IMR-90 (cell line): ENCODE measurements at regions not wholly inside any gene's neighbourhood (a gene's known extent, or its start where the extent isn't known, plus 50 kb on each side); places are given as distances from the start of the nearest gene placed in this dataset.
"Not testable (repeated sequence)": the region's sequence is repeated elsewhere in the genome, so short reads cannot be mapped to it uniquely, and the experiment has no call there.

Source experiments
- ATAC-seq: fragments of 200-7000 bp; cut with Tn5 transposase; 2 replicates; pipeline ENCODE4 v1.9.1; 2020; ENCODE audit warnings: low read depth, mild to moderate bottlenecking, moderate library complexity
- BruUV-seq: library from RNA; stranded (reverse); fragments of 400-500 nt; replicated peaks from 2 replicates; lab custom pipeline; 2021; lab: Mats Ljungman, UMichigan
- CTCF ChIA-PET: fragments of 300-600 bp; formaldehyde crosslinking; extraction: SDS; loops from one replicate; lab custom pipeline; 2021; ENCODE audit warnings: antibody characterized with exemption; lab: Yijun Ruan, JAX
- POLR2A ChIA-PET: fragments of 300-600 bp; sonication (Branson Sonifier 250); formaldehyde crosslinking; loops from one replicate; lab custom pipeline; 2022; ENCODE audit warnings: antibody characterized with exemption; ENCODE audit not compliant: unreplicated experiment; lab: Charles Lee
- DNase-seq: peaks from one replicate; pipeline ENCODE4 v3.0.0; 2013
- H2AFZ ChIP-seq: replicated peaks from 2 replicates; pipeline ENCODE3; 2013; ENCODE audit warnings: low read length, mild to moderate bottlenecking; ENCODE audit not compliant: poor library complexity
- H2AK5ac ChIP-seq: 2 replicates; pipeline ENCODE4 v1.6.1; 2013; ENCODE audit warnings: low read depth, low read length, inconsistent platforms
- H2AK9ac ChIP-seq: replicated peaks from 2 replicates; pipeline ENCODE3; 2013; ENCODE audit warnings: mild to moderate bottlenecking, low read depth, low read length, moderate library complexity; ENCODE audit not compliant: poor library complexity
- H2BK120ac ChIP-seq: 2 replicates; pipeline ENCODE4 v1.6.1; 2013; ENCODE audit warnings: low read depth, low read length, inconsistent platforms
- H2BK15ac ChIP-seq: 3 replicates; pipeline ENCODE4 v1.6.1; 2013; ENCODE audit warnings: low read depth, low read length, inconsistent platforms
- H2BK20ac ChIP-seq: 2 replicates; pipeline ENCODE4 v1.6.1; 2013; ENCODE audit warnings: low read depth, mild to moderate bottlenecking, inconsistent platforms, low read length, moderate library complexity
- H2BK5ac ChIP-seq: 2 replicates; pipeline ENCODE4 v1.6.1; 2013; ENCODE audit warnings: mild to moderate bottlenecking, low read depth, low read length, inconsistent platforms; ENCODE audit not compliant: poor library complexity, severe bottlenecking
- H3K14ac ChIP-seq: replicated peaks from 2 replicates; pipeline ENCODE4 v1.6.1; 2013; ENCODE audit warnings: low read depth, low read length, inconsistent platforms
- H3K18ac ChIP-seq: 2 replicates; pipeline ENCODE4 v1.6.1; 2013; ENCODE audit warnings: low read depth, low read length, control low read depth
- H3K23ac ChIP-seq: 2 replicates; pipeline ENCODE4 v1.6.1; 2013; ENCODE audit warnings: low read depth, low read length, inconsistent platforms
- H3K27ac ChIP-seq: 2 replicates; pipeline ENCODE4 v1.5.1; 2013; ENCODE audit warnings: mild to moderate bottlenecking, control low read depth, low read length; ENCODE audit not compliant: insufficient read depth
- H3K27me3 ChIP-seq: 2 replicates; pipeline ENCODE4 v1.6.1; 2013; ENCODE audit warnings: low read length; ENCODE audit not compliant: control insufficient read depth, insufficient read depth
- H3K36me3 ChIP-seq: 2 replicates; pipeline ENCODE4 v1.6.1; 2013; ENCODE audit warnings: low read length, mixed read lengths; ENCODE audit not compliant: control insufficient read depth, insufficient read depth
- H3K4ac ChIP-seq: 2 replicates; pipeline ENCODE4 v1.6.1; 2013; ENCODE audit warnings: low read depth, low read length, inconsistent platforms
- H3K4me1 ChIP-seq: 2 replicates; pipeline ENCODE4 v1.6.1; 2013; ENCODE audit warnings: low read length, mixed read lengths; ENCODE audit not compliant: control insufficient read depth, insufficient read depth
- H3K4me2 ChIP-seq: 2 replicates; pipeline ENCODE4 v1.6.1; 2013; ENCODE audit warnings: low read depth, mild to moderate bottlenecking, control low read depth, low read length, moderate library complexity
- H3K4me3 ChIP-seq: 2 replicates; pipeline ENCODE4 v1.5.1; 2013; ENCODE audit warnings: low read depth, mild to moderate bottlenecking, control low read depth, low read length, moderate library complexity; ENCODE audit not compliant: insufficient read depth
- H3K56ac ChIP-seq: 2 replicates; pipeline ENCODE4 v1.6.1; 2013; ENCODE audit warnings: low read length, inconsistent platforms; ENCODE audit not compliant: insufficient read depth; ENCODE audit errors: extremely low read depth
- H3K79me1 ChIP-seq, 2 experiments: 2 replicates each; pipeline ENCODE4 v1.6.1; 2013; ENCODE audit warnings: low read length in 2 of 2, inconsistent platforms in 1 of 2, low read depth in 1 of 2
- H3K9ac ChIP-seq: 2 replicates; pipeline ENCODE4 v1.6.1; 2013; ENCODE audit warnings: low read depth, low read length, control low read depth
- H3K9me1 ChIP-seq: 2 replicates; pipeline ENCODE4 v1.6.1; 2013; ENCODE audit warnings: low read length, inconsistent platforms; ENCODE audit not compliant: insufficient read depth
- H3K9me3 ChIP-seq: 2 replicates; pipeline ENCODE4 v1.6.1; 2013; ENCODE audit warnings: low read length; ENCODE audit not compliant: control insufficient read depth, insufficient read depth
- H4K20me1 ChIP-seq: 2 replicates; pipeline ENCODE4 v1.6.1; 2013; ENCODE audit warnings: low read length, inconsistent platforms; ENCODE audit not compliant: insufficient read depth
- H4K5ac ChIP-seq: 2 replicates; pipeline ENCODE4 v1.6.1; 2013; ENCODE audit warnings: mild to moderate bottlenecking, low read depth, low read length, control low read depth
- H4K8ac ChIP-seq, 2 experiments: 2 replicates each; pipeline ENCODE4 v1.6.1; 2013; ENCODE audit warnings: low read depth in 2 of 2, low read length in 2 of 2, control low read depth in 1 of 2, inconsistent platforms in 1 of 2
- H4K91ac ChIP-seq: 2 replicates; pipeline ENCODE4 v1.6.1; 2013; ENCODE audit warnings: low read depth, low read length, inconsistent platforms; ENCODE audit not compliant: insufficient read depth
- WGBS, 2 experiments: methylation state at CpG; one replicate each; pipeline versions ENCODE4 v1.1.5 to v1.1.7; 2013; ENCODE audit warnings: missing lambda C conversion rate in 2 of 2; ENCODE audit not compliant: insufficient read length in 1 of 2; ENCODE audit errors: extremely low coverage in 2 of 2; 5-methylcytosine and 5-hydroxymethylcytosine counted together
- dilution Hi-C: fragments of 300-500 bp; cut with HindIII; formaldehyde crosslinking; loops from one replicate; pipeline ENCODE4 v1.14.3; 2018; ENCODE audit warnings: low sequenced_read_pairs; ENCODE audit not compliant: unreplicated experiment
- in situ Hi-C: fragments of 300-500 bp; cut with MboI; formaldehyde crosslinking; loops from 3 replicates; pipeline ENCODE4 v1.14.3; 2019; ENCODE audit warnings: low sequenced_read_pairs, inconsistent platforms, mixed read lengths
- intact Hi-C: fragments of 100-400 bp; cut with micrococcal nuclease; formaldehyde crosslinking; loops from 2 replicates; pipeline ENCODE4 v1.10.0; 2022

- Histone ChIP-seq H2BK20ac (0 out of 2 replicates have a peak overlapping the region, but pooled peaks have one; percentile 45), H2BK15ac (peak overlapping the region; percentile 53; the same call in 2 of the 3 replicates), H4K91ac (peak overlapping the region; percentile 32; the same call in 1 of the 2 replicates), H2BK5ac (peak overlapping the region; percentile 70), H4K8ac (peak overlapping the region in 1 of 2 experiments; percentile 42; a peak in 1 of 4 replicates), H2AK5ac (peak overlapping the region; percentile 81), H3K18ac (peak overlapping the region; percentile 34; the same call in 1 of the 2 replicates), H2BK120ac (peak overlapping the region; percentile 23; the same call in 1 of the 2 replicates), H3K4me1 (peaks cover 18% of the 10 kb centered on the region)
- CTCF ChIA-PET, DNase-seq, H3K79me1 ChIP-seq, in situ Hi-C loops, H3K23ac ChIP-seq, BruUV-seq, intact Hi-C loops, dilution Hi-C loops, POLR2A ChIA-PET, H4K20me1 ChIP-seq, H3K36me3 ChIP-seq, H3K4me3 ChIP-seq, H3K14ac ChIP-seq, H3K9me3 ChIP-seq, H3K27ac ChIP-seq, H3K56ac ChIP-seq, H3K4ac ChIP-seq, H2AFZ ChIP-seq, H3K9me1 ChIP-seq, H4K5ac ChIP-seq, H3K9ac ChIP-seq, H3K27me3 ChIP-seq, H3K4me2 ChIP-seq, H2AK9ac ChIP-seq, ATAC-seq: not testable (repeated sequence)
- WGBS, 2 experiments: 88% methylated on average over 6 of the region's 12 CpGs; no CpG with 5 or more reads in 1 of the 2 experiments
Measured at GRCh38 chr16:88164196-88165039, 213.2 kb downstream of the BANP start.

DNA sequence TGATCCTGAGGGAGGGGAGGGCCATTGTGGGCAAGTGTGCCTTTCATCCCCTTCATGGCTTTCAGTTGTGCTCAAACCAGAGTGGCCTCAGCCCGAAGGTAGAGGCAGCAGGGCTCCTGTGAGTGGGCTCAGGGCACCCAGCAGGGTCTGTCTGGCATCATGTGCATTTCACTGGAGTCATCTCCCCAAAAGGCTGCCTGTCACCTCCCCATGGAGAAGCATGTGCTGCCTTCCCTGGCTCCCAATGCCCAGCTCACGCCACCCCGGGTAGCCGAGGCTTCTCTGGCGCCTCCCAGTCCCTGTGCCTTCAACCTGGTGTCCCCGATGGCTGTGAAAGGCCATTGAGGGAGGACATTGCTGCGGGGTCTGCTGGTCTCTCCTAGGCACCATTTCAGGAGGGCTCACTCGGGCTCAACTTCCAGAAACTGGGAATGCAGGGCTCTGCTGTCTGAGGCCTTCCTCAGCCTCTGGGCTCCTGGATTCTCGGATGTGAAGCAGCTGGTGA is 213.9 kb downstream of the BANP start:
- H3K27ac ChIP-seq: peak overlapping the region; percentile 78; the same call in 1 of the 2 replicates
- peak overlapping the region; percentile 34; the same call in 1 of the 2 replicates for H4K5ac ChIP-seq
- H3K9ac ChIP-seq, BruUV-seq, H3K9me1 ChIP-seq, H3K79me1 ChIP-seq, dilution Hi-C loops, in situ Hi-C loops, H3K4me3 ChIP-seq, CTCF ChIA-PET, H3K4me2 ChIP-seq, H4K20me1 ChIP-seq, H3K56ac ChIP-seq, DNase-seq, H2BK5ac ChIP-seq, intact Hi-C loops, H3K27me3 ChIP-seq, H2AFZ ChIP-seq, H3K36me3 ChIP-seq, POLR2A ChIA-PET, ATAC-seq, H3K9me3 ChIP-seq, H2AK9ac ChIP-seq: not testable (repeated sequence)
- H3K4me1 ChIP-seq: peaks cover 18% of the 10 kb centered on the region
- 0 out of 2 replicates have a peak overlapping the region, but pooled peaks have one; percentile 66 for H3K23ac ChIP-seq
- H2AK5ac ChIP-seq: peak overlapping the region; percentile 81
- H2BK15ac ChIP-seq: peak overlapping the region; percentile 58; the same call in 2 of the 3 replicates
- peak overlapping the region; percentile 92; the same call in 1 of the 2 replicates for H2BK120ac ChIP-seq
- H2BK20ac ChIP-seq: peak overlapping the region; percentile 80
- H3K4ac ChIP-seq: peak overlapping the region; percentile 81
- peak overlapping the region; percentile 57 to 59; a peak in 2 of 4 replicates for H4K8ac ChIP-seq
- WGBS, 2 experiments: 91% methylated on average over 8 of the region's 9 CpGs; no CpG with 5 or more reads in 1 of the 2 experiments
- H3K14ac ChIP-seq: 0 out of 2 replicates have a peak overlapping the region, but pooled peaks have one; percentile 51
- peak overlapping the region; percentile 34; the same call in 1 of the 2 replicates for H3K18ac ChIP-seq
- H4K91ac ChIP-seq: peak overlapping the region; percentile 81; the same call in 1 of the 2 replicates
